GM23338 (cell line): ENCODE measurements at regions not wholly inside any gene's neighbourhood (a gene's known extent, or its start where the extent isn't known, plus 50 kb on each side); places are given as distances from the start of the nearest gene placed in this dataset.

Experiments used
- CREB1 ChIP-seq: fragments of 250-450 bp; sonication (Bioruptor Pico); IDR thresholded peaks from 2 replicates; pipeline ENCODE4 v1.5.0; 2020; ENCODE audit warnings: low read depth, mild to moderate bottlenecking, moderate library complexity
- CTCF ChIP-seq, 2 experiments: fragments of 200-600 bp in 1 of 2; sonication (generic) in 1 of 2; conservative IDR thresholded peaks; 2 replicates each; pipeline versions ENCODE4 v1.5.1 to v1.6.1; 2016 to 2017; ENCODE audit warnings: antibody characterized with exemption in 2 of 2, low read depth in 2 of 2, mild to moderate bottlenecking in 2 of 2, moderate library complexity in 1 of 2
- EZH2 ChIP-seq: fragments of 200-600 bp; sonication (generic); IDR thresholded peaks from one replicate; pipeline ENCODE4 v1.8.0; 2017; ENCODE audit warnings: antibody characterized with exemption, mild to moderate bottlenecking, low read depth; ENCODE audit not compliant: unreplicated experiment
- EZH2phosphoT487 ChIP-seq: fragments of 200-600 bp; sonication (generic); IDR thresholded peaks from one replicate; pipeline ENCODE4 v1.8.1; 2018; ENCODE audit warnings: antibody characterized with exemption; ENCODE audit not compliant: unreplicated experiment
- JUNB ChIP-seq: IDR thresholded peaks from one replicate; pipeline ENCODE4 v1.6.1; 2016; ENCODE audit warnings: antibody characterized with exemption; ENCODE audit not compliant: unreplicated experiment
- NANOG ChIP-seq: IDR thresholded peaks from 2 replicates; pipeline ENCODE4 v1.6.1; 2016; ENCODE audit warnings: antibody characterized with exemption, borderline replicate concordance
- POLR2AphosphoS5 ChIP-seq: IDR thresholded peaks from 2 replicates; pipeline ENCODE4 v1.6.1; 2016; ENCODE audit warnings: antibody characterized with exemption, low read depth
- REST ChIP-seq: IDR thresholded peaks from one replicate; pipeline ENCODE4 v1.6.1; 2018; ENCODE audit warnings: antibody characterized with exemption; ENCODE audit not compliant: unreplicated experiment
- ZNF331 ChIP-seq: fragments of 250-450 bp; sonication (Bioruptor Pico); IDR thresholded peaks from 2 replicates; pipeline ENCODE4 v1.5.0; 2020; ENCODE audit warnings: low read depth, mild to moderate bottlenecking, moderate library complexity

- no peak for TF ChIP-seq CTCF (conservative IDR thresholded peaks at IDR 0.05; ENCODE audit: low read depth in 2 of 2)
- TF ChIP-seq CREB1 (CRISPR knock-in tag), result no peak
- TF ChIP-seq POLR2AphosphoS5, result no peak
- TF ChIP-seq ZNF331 (CRISPR knock-in tag), result no peak
- TF ChIP-seq EZH2, result no peak
- no peak for TF ChIP-seq JUNB
- TF ChIP-seq EZH2phosphoT487, result no peak
- TF ChIP-seq NANOG, result no peak
- TF ChIP-seq REST, result no peak
Measured at GRCh38 chr15:25969886-25970285, 106.8 kb upstream of the ATP10A start.
